ENCODE measurements at regions not wholly inside any gene's neighbourhood (a gene's known extent, or its start where the extent isn't known, plus 50 kb on each side); places are given as distances from the start of the nearest gene placed in this dataset.

GRCh38 chr3:84567796-84568195 lies 391.0 kb upstream of the CADM2 start:
- no peak overlapping the region for H3K27ac ChIP-seq
- H3K4me3 ChIP-seq: no peak overlapping the region
- DNase-seq (ENCODE audit: low spot score): no peak
- no peak for TF ChIP-seq CTCF (IDR thresholded peaks at IDR 0.05)

GRCh38 chr3:84573962-84574361 lies 384.8 kb upstream of the CADM2 start:
- no peak for DNase-seq (ENCODE audit: low spot score)
- Histone ChIP-seq H3K4me3 (no peak overlapping the region), H3K27ac (no peak overlapping the region)
- TF ChIP-seq CTCF (IDR thresholded peaks at IDR 0.05): no peak

- no peak for TF ChIP-seq CTCF (IDR thresholded peaks at IDR 0.05)
- DNase-seq (ENCODE audit: low spot score): no peak
- Histone ChIP-seq H3K4me3 (no peak overlapping the region), H3K27ac (no peak overlapping the region)
These were observed 372.4 kb upstream of the CADM2 start for GRCh38 chr3:84586427-84586826.

GRCh38 chr3:84600703-84601225 lies 358.0 kb upstream of the CADM2 start:
- TF ChIP-seq CTCF (IDR thresholded peaks at IDR 0.05): no peak
- no peak overlapping the region for H3K27ac ChIP-seq
- no peak overlapping the region for H3K4me3 ChIP-seq
- DNase-seq (ENCODE audit: low spot score): no peak

GRCh38 chr3:84601303-84601702 lies 357.5 kb upstream of the CADM2 start:
- TF ChIP-seq CTCF (IDR thresholded peaks at IDR 0.05): no peak
- Histone ChIP-seq H3K4me3 (no peak overlapping the region), H3K27ac (no peak overlapping the region)
- no peak for DNase-seq (ENCODE audit: low spot score)

GRCh38 chr3:84621823-84622222 lies 337.0 kb upstream of the CADM2 start:
- TF ChIP-seq CTCF (IDR thresholded peaks at IDR 0.05): no peak
- DNase-seq (ENCODE audit: low spot score): no peak
- Histone ChIP-seq H3K4me3 (no peak overlapping the region), H3K27ac (no peak overlapping the region)

- no peak for TF ChIP-seq CTCF (IDR thresholded peaks at IDR 0.05)
- H3K27ac ChIP-seq: no peak overlapping the region
- no peak for DNase-seq (ENCODE audit: low spot score)
These were observed 324.1 kb upstream of the CADM2 start for GRCh38 chr3:84634668-84635067.

More at GRCh38 chr3:84634668-84635067, 324.1 kb upstream of the CADM2 start:
- no peak overlapping the region for H3K4me3 ChIP-seq

Data from coronary artery (tissue), 2 donors.